GM21447 (cell line): ENCODE measurements at regions not wholly inside any gene's neighbourhood (a gene's known extent, or its start where the extent isn't known, plus 50 kb on each side); places are given as distances from the start of the nearest gene placed in this dataset.
"Not testable (repeated sequence)": the region's sequence is repeated elsewhere in the genome, so short reads cannot be mapped to it uniquely, and the experiment has no call there.

Experiments
- ATAC-seq: cut with Tn5 transposase; IDR thresholded peaks from one replicate; pipeline ENCODE4 v1.9.1; 2021; ENCODE audit not compliant: unreplicated experiment

DNA sequence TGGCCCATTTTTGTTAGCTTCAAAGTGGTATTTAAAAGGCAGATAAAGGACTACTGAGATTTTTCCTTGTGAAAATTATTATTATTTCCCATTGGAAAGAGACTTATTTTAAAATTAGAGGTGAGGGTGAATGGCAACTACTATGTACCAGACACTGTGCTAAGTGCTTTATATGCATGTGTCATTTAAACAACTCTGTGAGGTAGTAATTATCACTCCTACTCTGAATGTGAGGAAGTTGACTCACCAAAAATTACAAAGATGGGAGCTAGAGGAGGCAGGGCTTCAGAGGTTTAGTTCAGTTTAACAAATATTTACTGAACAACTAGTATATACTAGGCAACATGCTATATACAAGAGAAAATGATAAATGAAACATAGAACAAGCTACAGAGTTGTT, 78.2 kb downstream of the MSL3 start:
- no peak for ATAC-seq

- ATAC-seq, result no peak
Measured at GRCh38 chrX:11837437-11837836, 79.4 kb downstream of the MSL3 start.

DNA sequence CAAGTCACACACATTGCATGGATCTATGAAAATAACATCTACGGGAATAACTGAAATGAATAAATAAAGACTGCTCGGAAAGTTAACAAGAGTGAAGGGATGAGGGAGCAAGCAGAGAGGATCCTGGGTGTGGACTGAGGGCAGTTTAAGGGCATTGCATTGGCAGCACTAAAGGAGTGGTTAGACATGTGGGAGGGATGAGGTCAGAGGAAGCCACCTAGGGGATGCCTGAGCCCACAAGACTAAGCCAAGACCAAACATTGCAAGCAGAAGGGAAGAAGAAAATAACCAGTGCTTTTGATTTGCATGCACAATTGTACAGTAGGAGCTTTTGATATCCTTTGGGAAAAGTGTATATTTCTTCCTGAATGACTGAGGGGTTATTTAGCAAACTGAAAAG, 106.1 kb downstream of the MSL3 start:
- no peak for ATAC-seq

DNA sequence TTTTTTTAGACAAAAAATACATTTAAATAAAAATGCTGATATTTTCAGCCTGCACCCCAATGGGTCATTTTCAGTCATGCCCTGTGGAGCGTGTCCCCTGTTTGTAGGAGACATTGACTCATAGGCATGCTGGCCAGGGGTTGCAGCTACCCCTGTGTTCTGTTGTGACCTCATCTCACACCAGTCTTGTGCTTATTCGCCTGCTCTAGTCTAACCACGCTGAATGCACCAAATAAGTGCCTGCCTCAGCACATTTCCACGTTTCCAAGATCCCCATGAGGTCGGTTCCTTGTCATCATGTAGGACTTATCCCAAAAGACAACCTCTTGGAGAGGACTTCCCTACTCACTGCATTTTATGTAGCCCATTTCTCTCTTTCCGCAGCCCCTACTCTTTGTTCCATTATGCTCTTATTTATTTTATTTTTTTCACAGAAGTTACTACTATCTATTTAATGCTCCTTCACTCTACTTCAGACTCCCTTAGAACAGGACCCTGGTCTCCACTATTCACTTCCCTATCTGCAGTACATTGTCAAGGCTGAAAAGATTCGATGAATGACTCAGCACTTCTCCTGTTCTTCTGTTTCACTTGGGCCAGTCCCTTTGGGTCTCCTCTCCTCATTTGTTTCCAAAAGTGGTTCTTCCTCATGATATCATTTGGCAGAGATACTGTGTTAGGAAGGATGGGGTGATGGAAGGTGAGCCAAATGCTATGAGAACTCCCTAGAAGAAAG, 109.7 kb downstream of the MSL3 start:
- no peak for ATAC-seq

- no peak for ATAC-seq
Measured at GRCh38 chrX:11870789-11871188, 112.8 kb downstream of the MSL3 start.

- ATAC-seq, result no peak
Measured at GRCh38 chrX:11881485-11882170, 123.6 kb downstream of the MSL3 start.

DNA sequence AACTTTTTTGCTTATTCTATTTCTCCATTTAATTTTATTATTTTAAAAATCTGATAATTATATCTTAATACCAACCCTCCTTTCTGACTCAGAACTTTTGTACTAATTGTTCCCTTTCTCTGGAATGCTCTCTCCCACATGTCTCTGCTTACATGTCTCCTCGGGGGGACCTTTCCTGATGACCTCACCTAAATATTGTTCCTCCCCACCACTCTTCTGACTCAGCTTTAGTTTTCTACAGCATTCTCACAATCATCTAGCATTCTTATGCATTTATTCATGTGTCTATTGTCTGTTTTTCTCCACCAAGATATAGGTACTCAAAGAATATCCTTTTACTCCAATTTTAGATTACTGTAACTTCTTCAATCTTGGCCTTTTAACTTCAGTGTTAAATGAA, 128.7 kb downstream of the MSL3 start:
- no peak for ATAC-seq

DNA sequence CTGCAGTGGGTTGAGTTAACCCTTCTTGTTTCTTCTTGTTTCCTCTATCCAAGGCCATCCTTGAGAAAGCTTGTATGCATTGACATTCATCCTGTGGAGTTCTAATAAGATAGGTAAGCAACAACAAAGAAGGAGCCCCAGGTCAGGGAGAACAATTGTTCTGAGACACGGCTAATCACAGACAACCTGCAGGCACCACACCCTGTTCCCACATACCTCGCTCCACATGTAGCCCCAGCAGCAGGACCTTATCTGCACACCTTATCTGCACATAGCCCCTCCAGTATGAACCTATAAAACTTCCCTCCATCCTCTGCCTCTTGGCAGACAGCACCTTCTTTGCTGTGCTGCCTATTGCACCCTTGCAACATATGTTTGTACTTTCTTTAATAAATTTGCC, 129.1 kb downstream of the MSL3 start:
- ATAC-seq, result no peak

GRCh38 chrX:11888421-11888820, 130.4 kb downstream of the MSL3 start:
- ATAC-seq, result no peak

GRCh38 chrX:11889791-11890190, 131.8 kb downstream of the MSL3 start:
- no peak for ATAC-seq

DNA sequence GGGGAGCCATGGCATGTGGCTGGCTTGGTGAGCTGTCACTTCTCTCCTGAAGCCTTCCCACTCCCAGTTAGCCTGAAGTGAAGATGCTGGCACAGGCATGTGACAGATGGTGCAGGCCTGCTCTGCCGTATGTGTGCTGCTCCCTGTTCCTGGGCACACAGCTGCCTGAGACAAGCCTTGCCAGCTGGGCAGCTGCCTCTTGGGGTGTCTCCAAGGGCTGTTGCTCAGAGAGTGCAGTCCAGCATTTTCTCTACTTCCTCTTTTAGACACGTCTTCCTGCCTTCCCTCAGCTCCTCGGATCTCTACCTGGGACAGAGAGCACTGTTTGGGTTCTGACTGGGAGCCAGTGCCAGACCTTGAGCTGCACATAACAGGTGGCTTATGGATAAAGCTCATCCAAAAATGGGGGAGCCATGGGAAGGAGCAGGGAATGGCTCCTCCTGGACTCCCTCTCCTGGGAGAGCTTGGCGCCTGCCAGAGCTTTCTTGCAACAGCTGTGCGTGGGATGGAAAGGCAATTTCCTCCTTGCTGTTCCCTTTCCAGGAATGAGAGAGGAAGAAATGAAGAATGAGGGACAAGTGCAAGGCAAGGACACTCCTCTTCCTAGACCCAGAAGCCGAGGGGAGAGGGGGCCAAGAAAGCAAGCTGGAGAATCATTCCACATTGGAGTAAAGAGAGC, 132.9 kb downstream of the MSL3 start:
- ATAC-seq, result no peak

DNA sequence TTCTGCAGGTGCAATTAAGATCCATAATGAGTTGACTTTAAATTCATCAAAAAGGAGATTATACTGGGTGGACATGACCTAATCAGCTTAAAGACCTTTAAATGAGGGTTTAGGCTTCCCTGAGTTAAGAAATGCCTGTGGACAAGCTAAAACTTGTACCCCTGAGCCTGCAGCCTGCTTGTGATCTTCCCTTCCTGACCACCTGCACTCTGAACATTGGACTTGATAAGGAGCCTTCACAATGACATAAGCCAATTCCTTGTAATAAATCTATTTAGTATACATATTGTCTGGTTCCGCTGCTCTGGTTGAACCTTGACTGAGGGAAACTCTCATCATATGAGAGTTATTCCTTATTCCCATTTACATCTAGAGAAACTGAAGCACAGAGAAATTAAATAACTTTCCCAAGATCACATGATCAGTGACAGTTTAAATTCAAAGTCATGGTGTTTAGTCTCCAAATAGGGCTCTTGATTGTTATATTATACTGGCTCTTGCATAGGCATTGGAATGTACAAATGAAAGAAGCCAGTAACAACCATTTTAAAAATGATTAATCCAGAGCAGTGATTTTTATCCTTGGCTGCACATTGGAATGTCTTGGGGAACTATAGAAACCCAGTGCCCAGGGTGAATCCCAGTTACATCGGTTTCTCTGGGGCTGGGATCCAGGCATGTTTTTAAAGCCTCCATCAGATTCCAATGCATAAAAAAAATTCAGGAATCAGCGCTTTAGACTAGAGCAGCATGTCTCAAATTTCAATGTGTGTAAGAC, 136.1 kb downstream of the MSL3 start:
- no peak for ATAC-seq

DNA sequence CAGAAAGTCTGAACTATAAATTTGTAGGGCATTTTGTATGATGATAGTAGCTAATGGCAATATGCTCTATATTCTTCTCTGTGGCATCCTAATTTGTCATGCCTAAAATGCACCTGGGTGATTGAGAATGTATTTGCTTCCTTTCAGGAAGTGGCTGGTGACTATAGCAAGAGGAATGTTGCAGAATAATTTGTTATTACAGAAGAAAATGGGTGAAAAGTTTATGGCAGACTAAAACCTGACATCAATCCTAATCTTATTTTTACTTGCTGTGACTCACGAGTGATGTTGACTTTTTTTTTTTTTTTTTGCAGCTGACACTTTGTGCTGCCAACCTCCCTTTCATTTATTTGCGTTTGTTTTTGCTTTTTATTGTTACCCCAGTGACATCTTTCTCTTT, 141.1 kb downstream of the MSL3 start:
- no peak for ATAC-seq

DNA sequence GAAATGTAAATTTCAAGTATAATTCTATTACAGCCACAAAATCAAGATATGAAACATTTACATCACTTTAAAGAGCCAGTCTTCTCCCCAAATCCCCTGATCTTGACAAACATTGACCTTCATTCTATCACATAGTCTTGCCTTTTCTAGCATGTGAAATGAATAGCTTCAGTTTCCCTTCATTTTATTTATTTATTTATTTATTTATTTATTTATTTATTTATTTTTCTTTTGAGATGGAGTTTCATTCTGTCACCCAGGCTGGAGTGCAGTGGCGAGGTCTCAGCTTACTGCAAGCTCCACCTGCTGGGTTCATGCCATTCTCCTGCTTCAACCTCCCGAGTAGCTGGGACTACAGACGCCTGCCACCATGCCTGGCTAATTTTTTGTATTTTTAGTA, 147.9 kb downstream of the MSL3 start:
- not testable (repeated sequence) for ATAC-seq

- peak; percentile 69 for ATAC-seq
Measured at GRCh38 chrX:11908371-11908770, 150.3 kb downstream of the MSL3 start.

GRCh38 chrX:11913001-11913400, 155.0 kb downstream of the MSL3 start:
- ATAC-seq, result no peak

DNA sequence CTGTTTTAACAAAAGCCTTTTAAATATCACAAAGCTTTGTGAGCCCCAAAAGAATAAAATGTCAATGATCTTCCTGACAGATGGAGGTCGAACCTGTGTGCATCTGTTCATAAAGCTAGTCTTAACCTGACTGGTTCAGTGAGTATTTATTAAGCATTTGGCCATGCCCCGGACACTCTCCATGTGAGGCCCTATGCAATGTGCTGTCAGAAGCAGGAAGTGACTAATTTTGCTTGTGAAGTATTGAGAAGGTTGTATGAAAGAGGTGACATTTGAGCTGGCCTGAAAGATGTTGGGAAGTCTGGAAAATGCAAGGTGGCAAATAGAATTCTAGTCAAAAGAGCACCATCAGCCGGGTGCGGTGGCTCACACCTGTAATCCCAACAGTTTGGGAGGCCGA, 171.4 kb downstream of the MSL3 start:
- no peak for ATAC-seq

GRCh38 chrX:11932423-11932822, 174.4 kb downstream of the MSL3 start:
- ATAC-seq, result no peak

- no peak for ATAC-seq
Measured at GRCh38 chrX:11934089-11934488, 176.1 kb downstream of the MSL3 start.

DNA sequence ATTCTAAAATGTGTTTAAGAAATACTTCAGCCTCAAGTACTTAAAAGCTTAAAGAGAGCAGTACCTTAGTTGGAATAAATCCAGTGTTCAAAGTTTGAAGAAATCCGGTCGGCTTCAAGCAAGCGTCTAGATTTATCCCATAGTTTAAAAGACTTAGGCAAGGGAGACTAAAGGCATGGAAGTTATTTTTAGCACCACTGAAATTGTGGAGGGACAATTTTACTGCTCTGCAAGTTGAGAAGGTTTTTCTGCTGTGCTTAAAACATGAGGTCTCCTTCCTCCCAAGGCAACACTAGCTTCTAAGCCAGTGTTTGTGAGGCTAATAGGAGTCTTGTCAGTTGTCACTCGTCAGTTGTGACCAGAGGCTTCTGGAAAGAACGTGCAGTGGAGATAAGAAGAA, 183.5 kb downstream of the MSL3 start:
- ATAC-seq, result no peak

- no peak for ATAC-seq
Measured at GRCh38 chrX:11944501-11944900, 186.5 kb downstream of the MSL3 start.
